Kidney (tissue), 13 donors: ENCODE measurements at regions not wholly inside any gene's neighbourhood (a gene's known extent, or its start where the extent isn't known, plus 50 kb on each side); places are given as distances from the start of the nearest gene placed in this dataset.
"Not testable (repeated sequence)": the region's sequence is repeated elsewhere in the genome, so short reads cannot be mapped to it uniquely, and the experiment has no call there.

Source experiments
- DNase-seq, 5 donors: peaks; one replicate each; pipeline ENCODE4 v3.0.0-alpha.2; 2013 to 2020
- FAIRE-seq: peaks from 2 replicates; lab custom pipeline; 2012; peaks lifted over from hg19 to GRCh38; lab: Jason Lieb, UNC
- H3K27ac ChIP-seq, 2 donors: one replicate each; pipeline ENCODE4 v1.7.0; 2013; ENCODE audit warnings: low read depth in 2 of 2, low read length in 2 of 2, inconsistent platforms in 1 of 2
- H3K27me3 ChIP-seq: one replicate; pipeline ENCODE4 v1.7.1; 2013; ENCODE audit warnings: low read length, inconsistent platforms; ENCODE audit not compliant: control insufficient read depth, insufficient read depth
- H3K36me3 ChIP-seq, 3 donors: one replicate each; pipeline versions ENCODE4 v1.7.0 to v1.7.1; 2013; ENCODE audit warnings: low read length in 3 of 3, control low read depth in 1 of 3, inconsistent platforms in 1 of 3; ENCODE audit not compliant: insufficient read depth in 3 of 3, control insufficient read depth in 2 of 3
- H3K4me1 ChIP-seq, 3 donors: one replicate each; pipeline versions ENCODE4 v1.7.0 to v1.7.1; 2013; ENCODE audit warnings: low read length in 3 of 3, inconsistent platforms in 1 of 3, low read depth in 1 of 3; ENCODE audit not compliant: control insufficient read depth in 2 of 3, insufficient read depth in 2 of 3
- H3K4me3 ChIP-seq, 3 donors: one replicate each; pipeline versions ENCODE4 v1.7.0 to v1.8.1; 2013; ENCODE audit warnings: low read length in 3 of 3, control low read depth in 1 of 3, inconsistent platforms in 1 of 3
- H3K9ac ChIP-seq, 3 donors: one replicate each; pipeline versions ENCODE4 v1.7.0 to v1.7.1; 2013; ENCODE audit warnings: low read length in 3 of 3, control low read depth in 1 of 3, inconsistent platforms in 1 of 3
- H3K9me3 ChIP-seq, 3 donors: one replicate each; pipeline versions ENCODE4 v1.7.0 to v1.7.1; 2013; ENCODE audit warnings: low read length in 3 of 3, control low read depth in 1 of 3, inconsistent platforms in 1 of 3; ENCODE audit not compliant: control insufficient read depth in 2 of 3, insufficient read depth in 1 of 3
- intact Hi-C: fragments of 100-400 bp; cut with DNase I; formaldehyde crosslinking; loops from one replicate; pipeline ENCODE4 v1.11.1; 2022
- TF ChIP-seq, protein P1 (sequence below): IDR thresholded peaks from 3 replicates; pipeline ENCODE4 v1.5.1; 2012; ENCODE audit warnings: mild to moderate bottlenecking, moderate library complexity, borderline replicate concordance; ENCODE audit not compliant: insufficient read depth; ENCODE audit errors: extremely low read depth
- donor health status: control.
- donor health status: control.
- donor health status: control.
- donor health status: control.
- donor health status: control.
- donor health status: DM: yes; HTN: yes; CAD: no.
- donor health status: Normal renal cell carcinoma (clear cell type).

DNA sequence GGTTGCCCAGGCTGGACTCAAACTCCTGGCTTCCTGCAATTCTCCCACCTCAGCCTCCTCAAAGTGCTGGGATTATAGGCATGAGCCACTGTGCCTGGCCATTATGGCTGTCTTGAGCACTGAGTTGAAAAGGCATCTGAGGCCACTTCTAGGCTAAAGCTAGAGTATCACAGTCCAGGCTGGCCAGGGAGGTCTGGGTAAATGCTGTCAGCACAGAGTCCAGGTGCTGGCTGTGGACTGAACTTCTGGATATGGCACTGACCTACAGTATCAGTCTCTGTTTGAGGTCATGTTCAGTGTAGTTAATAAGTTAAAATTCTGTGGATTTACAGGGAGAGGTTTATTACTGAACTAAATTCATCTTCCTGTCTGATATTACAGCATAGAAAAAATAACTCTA is 222.5 kb upstream of the TOM1L1 start:
- H3K27ac ChIP-seq: no peak overlapping the region
- H3K27me3 ChIP-seq: no peaks in the 10 kb centered on the region
- TF ChIP-seq, protein P1, sequence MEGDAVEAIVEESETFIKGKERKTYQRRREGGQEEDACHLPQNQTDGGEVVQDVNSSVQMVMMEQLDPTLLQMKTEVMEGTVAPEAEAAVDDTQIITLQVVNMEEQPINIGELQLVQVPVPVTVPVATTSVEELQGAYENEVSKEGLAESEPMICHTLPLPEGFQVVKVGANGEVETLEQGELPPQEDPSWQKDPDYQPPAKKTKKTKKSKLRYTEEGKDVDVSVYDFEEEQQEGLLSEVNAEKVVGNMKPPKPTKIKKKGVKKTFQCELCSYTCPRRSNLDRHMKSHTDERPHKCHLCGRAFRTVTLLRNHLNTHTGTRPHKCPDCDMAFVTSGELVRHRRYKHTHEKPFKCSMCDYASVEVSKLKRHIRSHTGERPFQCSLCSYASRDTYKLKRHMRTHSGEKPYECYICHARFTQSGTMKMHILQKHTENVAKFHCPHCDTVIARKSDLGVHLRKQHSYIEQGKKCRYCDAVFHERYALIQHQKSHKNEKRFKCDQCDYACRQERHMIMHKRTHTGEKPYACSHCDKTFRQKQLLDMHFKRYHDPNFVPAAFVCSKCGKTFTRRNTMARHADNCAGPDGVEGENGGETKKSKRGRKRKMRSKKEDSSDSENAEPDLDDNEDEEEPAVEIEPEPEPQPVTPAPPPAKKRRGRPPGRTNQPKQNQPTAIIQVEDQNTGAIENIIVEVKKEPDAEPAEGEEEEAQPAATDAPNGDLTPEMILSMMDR: no peak
- no peaks in the 10 kb centered on the region for H3K9me3 ChIP-seq
- H3K9ac ChIP-seq: no peak overlapping the region
- H3K4me1 ChIP-seq: no peaks in the 10 kb centered on the region
- DNase-seq (no peak), FAIRE-seq (no peak)
- intact Hi-C loops: no loop called here
- H3K36me3 ChIP-seq: no peaks in the 10 kb centered on the region
- no peak overlapping the region for H3K4me3 ChIP-seq

DNA sequence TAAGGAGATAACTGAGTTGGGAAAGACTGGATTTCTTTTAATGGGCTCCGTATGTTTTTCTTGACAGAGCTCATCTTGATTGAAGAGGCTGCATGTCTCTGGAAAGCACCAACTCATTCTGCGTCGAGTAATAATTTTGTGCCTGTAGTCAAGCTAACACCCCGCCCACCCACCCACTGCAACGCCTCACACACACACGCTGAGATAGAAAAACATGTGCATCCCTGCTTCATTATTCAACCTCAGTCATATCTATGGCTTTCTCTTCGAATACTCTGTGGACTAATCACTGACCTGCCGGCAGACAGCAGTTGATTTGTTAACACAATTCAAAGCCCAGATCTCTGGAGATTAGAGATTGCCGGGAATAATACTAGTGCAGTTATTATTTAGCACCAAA is 220.2 kb upstream of the TOM1L1 start:
- no peak overlapping the region for H3K27ac ChIP-seq

DNA sequence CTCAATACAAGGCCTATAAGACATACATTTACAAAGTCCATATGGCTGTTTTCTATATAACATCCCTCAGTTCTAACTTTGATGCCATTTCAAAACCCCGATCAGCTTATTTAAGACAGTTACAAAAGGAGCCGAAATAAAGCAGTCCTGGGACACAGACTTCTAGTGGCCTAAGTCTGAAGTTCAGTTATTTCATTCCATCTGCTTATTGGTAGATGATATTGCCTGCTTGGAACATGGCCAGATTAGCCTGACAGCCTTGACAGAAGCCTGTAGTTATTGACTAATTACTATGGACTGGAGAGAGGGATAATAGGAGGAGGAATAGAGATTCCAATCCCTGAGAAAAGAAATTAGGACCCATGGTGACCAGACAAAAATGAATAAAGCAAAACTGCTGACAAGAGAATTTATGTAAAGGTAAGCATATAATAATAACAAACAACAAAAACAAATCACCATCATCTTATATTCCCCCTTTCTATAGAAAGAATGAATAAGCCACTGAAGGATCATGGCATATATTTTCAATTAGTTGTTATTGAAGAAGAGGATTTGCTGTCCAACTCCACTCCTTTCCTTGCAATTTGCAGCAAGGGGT is 206.3 kb upstream of the TOM1L1 start:
- TF ChIP-seq, protein P1: no peak
- Histone ChIP-seq H3K9ac (no peak overlapping the region), H3K36me3 (no peaks in the 10 kb centered on the region), H3K27me3 (no peaks in the 10 kb centered on the region), H3K4me1 (no peaks in the 10 kb centered on the region), H3K4me3 (no peak overlapping the region), H3K27ac (no peak overlapping the region), H3K9me3 (no peaks in the 10 kb centered on the region)
- intact Hi-C loops: no loop called here
- DNase-seq: no peak
- no peak for FAIRE-seq

More for the DNA sequence above, 220.2 kb upstream of the TOM1L1 start:
- TF ChIP-seq, protein P1: no peak
- Histone ChIP-seq H3K9me3 (no peaks in the 10 kb centered on the region), H3K4me1 (no peaks in the 10 kb centered on the region), H3K9ac (no peak overlapping the region), H3K36me3 (no peaks in the 10 kb centered on the region), H3K4me3 (no peak overlapping the region), H3K27me3 (no peaks in the 10 kb centered on the region)
- DNase-seq (no peak), FAIRE-seq (no peak)
- intact Hi-C loops: no loop called here

DNA sequence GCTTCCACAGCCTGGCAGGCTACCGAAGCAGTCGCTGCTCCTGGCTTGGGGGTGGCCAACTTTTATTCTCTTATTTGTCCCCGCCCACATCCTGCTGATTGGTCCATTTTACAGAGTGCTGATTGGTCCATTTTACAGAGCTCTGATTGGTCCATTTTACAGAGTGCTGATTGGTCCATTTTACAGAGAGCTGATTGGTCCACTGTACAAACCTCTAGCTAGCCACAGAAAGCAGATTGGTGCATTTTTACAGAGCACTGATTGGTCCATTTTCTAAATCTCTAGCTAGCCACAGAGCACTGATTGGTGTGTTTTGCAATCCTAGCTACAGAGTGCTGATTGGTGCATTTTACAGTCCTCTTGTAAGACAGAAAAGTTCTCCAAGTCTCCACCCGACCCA is 187.9 kb upstream of the TOM1L1 start:
- H3K9me3 ChIP-seq, H3K27me3 ChIP-seq, intact Hi-C loops, H3K4me3 ChIP-seq, DNase-seq, FAIRE-seq, H3K27ac ChIP-seq, H3K36me3 ChIP-seq, H3K9ac ChIP-seq, H3K4me1 ChIP-seq: not testable (repeated sequence)
